Gastrocnemius medialis (tissue), 4 donors: ENCODE measurements at regions not wholly inside any gene's neighbourhood (a gene's known extent, or its start where the extent isn't known, plus 50 kb on each side); places are given as distances from the start of the nearest gene placed in this dataset.

ENCODE experiments used
- ATAC-seq, 2 donors: fragments of 150-250 bp; one replicate each; pipeline ENCODE4 v1.9.1; 2016
- DNase-seq, 2 donors: peaks; one replicate each; pipeline ENCODE4 v3.0.0-alpha.2; 2019
- H3K27ac ChIP-seq, 4 donors: fragments of 200-600 bp; sonication (generic); 1 replicate in 1 of 4; 2 replicates in 3 of 4; pipeline ENCODE4 v1.5.1; 2016 to 2018; ENCODE audit warnings: mild to moderate bottlenecking in 2 of 4, moderate library complexity in 1 of 4
- H3K27me3 ChIP-seq, 3 donors: fragments of 200-600 bp; sonication (generic) in 2 of 3; 1 replicate in 1 of 3; 2 replicates in 2 of 3; pipeline versions ENCODE4 v1.5.1 to v1.6.0; 2016 to 2019; ENCODE audit warnings: mild to moderate bottlenecking in 1 of 3, moderate library complexity in 1 of 3
- H3K36me3 ChIP-seq, 2 donors: fragments of 200-600 bp; sonication (generic) in 1 of 2; one replicate each; pipeline ENCODE4 v1.5.1; 2017 to 2018
- H3K4me1 ChIP-seq, 2 donors: fragments of 200-600 bp; sonication (generic) in 1 of 2; one replicate each; pipeline ENCODE4 v1.5.1; 2016 to 2017; ENCODE audit warnings: mild to moderate bottlenecking in 2 of 2
- H3K4me3 ChIP-seq, 4 donors: fragments of 200-600 bp; sonication (generic) in 3 of 4; 1 replicate in 1 of 4; 2 replicates in 3 of 4; pipeline ENCODE4 v1.5.1; 2016 to 2019; ENCODE audit warnings: mild to moderate bottlenecking in 2 of 4
- H3K9me3 ChIP-seq, 3 donors: fragments of 200-600 bp; sonication (generic) in 2 of 3; 1 replicate in 1 of 3; 2 replicates in 2 of 3; pipeline ENCODE4 v1.5.1; 2016 to 2019
- CTCF ChIP-seq, 5 experiments: fragments of 450-650 bp in 3 of 5; fragments of 200-600 bp in 2 of 5; sonication (generic) in 2 of 5; IDR thresholded peaks in 4 of 5; conservative IDR thresholded peaks in 1 of 5; 1 replicate in 4 of 5; 2 replicates in 1 of 5; pipeline ENCODE4 v1.5.1; 2016 to 2019; ENCODE audit warnings: antibody characterized with exemption in 5 of 5, mild to moderate bottlenecking in 3 of 5, moderate library complexity in 3 of 5
- POLR2A ChIP-seq, 2 donors: fragments of 450-650 bp; IDR thresholded peaks; one replicate each; pipeline ENCODE4 v1.6.1; 2017; ENCODE audit warnings: antibody characterized with exemption in 2 of 2, mild to moderate bottlenecking in 2 of 2, moderate library complexity in 2 of 2
- in situ Hi-C, 4 donors: fragments of 200-750 bp; cut with MboI; loops; one replicate each; pipeline versions ENCODE4 v1.15.0 to v1.8.0; 2017; ENCODE audit warnings: low sequenced_read_pairs in 4 of 4
- intact Hi-C: fragments of 100-400 bp; cut with DNase I; formaldehyde crosslinking; loops from one replicate; pipeline ENCODE4 v1.15.1; 2023; ENCODE audit warnings: low total_unique reads

GRCh38 chr20:21967481-21967880 lies 262.0 kb downstream of the PAX1 start:
- no peaks in the 10 kb centered on the region for H3K27me3 ChIP-seq
- intact Hi-C loops: no loop called here
- no peaks in the 10 kb centered on the region for H3K4me1 ChIP-seq
- ATAC-seq (no peak), DNase-seq (no peak)
- no peaks in the 10 kb centered on the region for H3K36me3 ChIP-seq
- no peaks in the 10 kb centered on the region for H3K9me3 ChIP-seq
- TF ChIP-seq CTCF (IDR thresholded peaks at IDR 0.05 in 4 of 5, conservative IDR thresholded peaks at IDR 0.05 in 1 of 5) (no peak), POLR2A (IDR thresholded peaks at IDR 0.05) (no peak)
- no peak overlapping the region for H3K27ac ChIP-seq
- in situ Hi-C loops: no loop called here
- H3K4me3 ChIP-seq: no peak overlapping the region

GRCh38 chr20:21956591-21956990 lies 251.1 kb downstream of the PAX1 start:
- no peak overlapping the region for H3K27ac ChIP-seq
- no peaks in the 10 kb centered on the region for H3K9me3 ChIP-seq
- intact Hi-C loops (no loop called here), in situ Hi-C loops (no loop called here)
- H3K4me1 ChIP-seq: no peaks in the 10 kb centered on the region
- ATAC-seq (no peak), DNase-seq (no peak)
- no peaks in the 10 kb centered on the region for H3K27me3 ChIP-seq
- no peaks in the 10 kb centered on the region for H3K36me3 ChIP-seq
- H3K4me3 ChIP-seq: no peak overlapping the region
- no peak for TF ChIP-seq CTCF (IDR thresholded peaks at IDR 0.05 in 4 of 5, conservative IDR thresholded peaks at IDR 0.05 in 1 of 5)
- no peak for TF ChIP-seq POLR2A (IDR thresholded peaks at IDR 0.05)

- Histone ChIP-seq H3K36me3 (no peaks in the 10 kb centered on the region), H3K4me1 (no peaks in the 10 kb centered on the region), H3K27me3 (no peaks in the 10 kb centered on the region), H3K27ac (no peak overlapping the region), H3K9me3 (no peaks in the 10 kb centered on the region), H3K4me3 (no peak overlapping the region)
- DNase-seq: no peak
- in situ Hi-C loops: no loop called here
- ATAC-seq: no peak
- TF ChIP-seq POLR2A (IDR thresholded peaks at IDR 0.05): no peak
- TF ChIP-seq CTCF (IDR thresholded peaks at IDR 0.05 in 4 of 5, conservative IDR thresholded peaks at IDR 0.05 in 1 of 5): no peak
- intact Hi-C loops: no loop called here
Observed at GRCh38 chr20:21947406-21947805, 241.9 kb downstream of the PAX1 start.

GRCh38 chr20:21944227-21944626 lies 238.8 kb downstream of the PAX1 start:
- DNase-seq (no peak), ATAC-seq (no peak)
- Histone ChIP-seq H3K36me3 (no peaks in the 10 kb centered on the region), H3K4me3 (no peak overlapping the region), H3K27ac (no peak overlapping the region), H3K27me3 (no peaks in the 10 kb centered on the region), H3K4me1 (no peaks in the 10 kb centered on the region), H3K9me3 (no peaks in the 10 kb centered on the region)
- in situ Hi-C loops (no loop called here), intact Hi-C loops (no loop called here)
- TF ChIP-seq POLR2A (IDR thresholded peaks at IDR 0.05): no peak
- no peak for TF ChIP-seq CTCF (IDR thresholded peaks at IDR 0.05 in 4 of 5, conservative IDR thresholded peaks at IDR 0.05 in 1 of 5)
